ENCODE measurements at regions not wholly inside any gene's neighbourhood (a gene's known extent, or its start where the extent isn't known, plus 50 kb on each side); places are given as distances from the start of the nearest gene placed in this dataset.

DNA sequence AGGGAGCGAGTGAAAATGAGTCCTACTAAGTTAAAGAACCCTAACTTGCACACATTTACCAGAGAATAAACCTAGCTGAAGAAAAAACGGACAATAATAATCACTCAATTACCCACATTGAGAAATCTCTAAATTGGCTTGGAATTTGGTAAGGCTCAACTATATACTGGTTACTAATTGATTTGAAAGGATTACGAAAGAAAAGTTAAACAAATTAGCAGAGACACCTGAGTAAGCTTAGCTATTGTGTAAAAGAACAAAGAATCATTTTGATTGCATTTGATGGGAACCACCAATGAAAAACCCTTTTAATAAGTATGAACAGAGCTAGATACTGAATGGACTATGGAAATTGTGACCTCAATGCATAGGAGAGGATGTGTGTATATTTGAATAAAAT is 118.6 kb upstream of the ADGRF1 start:
- TF ChIP-seq EZH2 (IDR thresholded peaks at IDR 0.05) (no peak), POLR2AphosphoS5 (IDR thresholded peaks at IDR 0.05; ENCODE audit: borderline replicate concordance, low read depth, low read length) (no peak), FOXP2 (optimal IDR thresholded peaks at IDR 0.05; ENCODE audit: control extremely low read depth, extremely low read length, insufficient read depth) (no peak)

All from SK-N-MC (cell line).